T-cell (primary cell): ENCODE measurements at regions not wholly inside any gene's neighbourhood (a gene's known extent, or its start where the extent isn't known, plus 50 kb on each side); places are given as distances from the start of the nearest gene placed in this dataset.

Source experiments
- ATAC-seq, 4 experiments: fragments of 200-7000 bp in 3 of 4; fragments of 150-1000 bp in 1 of 4; cut with Tn5 transposase; replicated peaks in 1 of 4; 1 replicate in 3 of 4; 2 replicates in 1 of 4; pipeline ENCODE4 v1.10.0; 2021; ENCODE audit warnings: moderate library complexity in 3 of 4, mild to moderate bottlenecking in 2 of 4, moderate number of reproducible peaks in 1 of 4
- CTCF ChIA-PET, 2 donors: fragments of 300-600 bp; sonication (Branson Sonifier 250); formaldehyde crosslinking; loops; one replicate each; lab custom pipeline; 2022; ENCODE audit warnings: antibody characterized with exemption in 2 of 2; lab: Charles Lee
- POLR2A ChIA-PET, 2 donors: fragments of 300-600 bp; sonication (Branson Sonifier 250); formaldehyde crosslinking; loops; one replicate each; lab custom pipeline; 2022; ENCODE audit warnings: antibody characterized with exemption in 2 of 2; lab: Charles Lee
- DNase-seq, 35 experiments: peaks; one replicate each; pipeline versions ENCODE4 v3.0.0 to v3.0.0-alpha.2; 2013 to 2023
- H3K27ac ChIP-seq: one replicate; pipeline ENCODE4 v1.5.1; 2013; ENCODE audit warnings: low read length
- H3K27me3 ChIP-seq, 2 experiments: replicated peaks in 1 of 2; 1 replicate in 1 of 2; 2 replicates in 1 of 2; pipeline versions ENCODE4 v1.6.1 to v1.7.0; 2013; ENCODE audit warnings: low read length in 1 of 2, mixed read lengths in 1 of 2; ENCODE audit not compliant: control insufficient read depth in 2 of 2, insufficient read depth in 2 of 2; ENCODE audit errors: extremely low read depth in 1 of 2
- H3K36me3 ChIP-seq, 2 donors: 1 replicate in 1 of 2; 2 replicates in 1 of 2; pipeline versions ENCODE4 v1.6.1 to v1.7.0; 2013; ENCODE audit warnings: low read length in 1 of 2; ENCODE audit not compliant: control insufficient read depth in 2 of 2, insufficient read depth in 1 of 2; ENCODE audit errors: extremely low read depth in 1 of 2
- H3K4me1 ChIP-seq, 2 experiments: 1 replicate in 1 of 2; 2 replicates in 1 of 2; pipeline versions ENCODE4 v1.6.1 to v1.7.0; 2013; ENCODE audit warnings: low read length in 2 of 2, mixed read lengths in 1 of 2; ENCODE audit not compliant: insufficient read depth in 2 of 2, control insufficient read depth in 1 of 2; ENCODE audit errors: extremely low read depth in 1 of 2
- H3K4me3 ChIP-seq, 2 donors: 1 replicate in 1 of 2; 2 replicates in 1 of 2; pipeline versions ENCODE4 v1.5.1 to v1.7.0; 2013; ENCODE audit warnings: mild to moderate bottlenecking in 2 of 2, low read length in 1 of 2, moderate library complexity in 1 of 2; ENCODE audit not compliant: control insufficient read depth in 1 of 2; ENCODE audit errors: extremely low read depth in 1 of 2
- H3K9me3 ChIP-seq: 2 replicates; pipeline ENCODE4 v1.7.0; 2013
- H3K27ac Mint-ChIP-seq, 2 donors: one replicate each; pipeline ENCODE4 v1.8.0; 2020 to 2021; ENCODE audit warnings: mild to moderate bottlenecking in 2 of 2, mixed read lengths in 2 of 2
- H3K27me3 Mint-ChIP-seq, 2 donors: one replicate each; pipeline ENCODE4 v1.8.0; 2021 to 2022; ENCODE audit warnings: mixed read lengths in 2 of 2
- H3K36me3 Mint-ChIP-seq: one replicate; pipeline ENCODE4 v1.8.0; 2021; ENCODE audit warnings: mixed read lengths
- H3K4me1 Mint-ChIP-seq, 3 donors: one replicate each; pipeline ENCODE4 v1.8.0; 2020 to 2022; ENCODE audit warnings: mixed read lengths in 3 of 3, mild to moderate bottlenecking in 1 of 3
- H3K4me3 Mint-ChIP-seq, 3 donors: one replicate each; pipeline ENCODE4 v1.8.0; 2020 to 2022; ENCODE audit warnings: mild to moderate bottlenecking in 3 of 3, mixed read lengths in 3 of 3, moderate library complexity in 3 of 3
- H3K9me3 Mint-ChIP-seq, 3 donors: one replicate each; pipeline ENCODE4 v1.8.0; 2020 to 2022; ENCODE audit warnings: mixed read lengths in 3 of 3
- WGBS: methylation state at CpG from one replicate; pipeline ENCODE4 v1.1.5; 2013; ENCODE audit warnings: missing lambda C conversion rate; ENCODE audit not compliant: insufficient coverage; 5-methylcytosine and 5-hydroxymethylcytosine counted together

- H3K4me3 ChIP-seq, result no peak overlapping the region
- H3K9me3 ChIP-seq, result no peaks in the 10 kb centered on the region
- DNase-seq, result no peak
- H3K4me3 Mint-ChIP-seq, result no peak overlapping the region
- peaks cover 0 to 14% (median 8%) of the 10 kb centered on the region in 3 donors for H3K9me3 Mint-ChIP-seq
- H3K27me3 ChIP-seq, result no peaks in the 10 kb centered on the region
- H3K36me3 ChIP-seq, result no peaks in the 10 kb centered on the region
- POLR2A ChIA-PET, result interaction anchor here in 1 of 2 donors (0.7 kb wide), 1 partner anchor 257 kb away, joined by 6 read pairs; no protein-coding TSS in a partner anchor
- 44% methylated on average over 2 of the region's 6 CpGs for WGBS
- H3K36me3 Mint-ChIP-seq, result peaks cover 17% of the 10 kb centered on the region
- no peaks in the 10 kb centered on the region for H3K4me1 Mint-ChIP-seq
- no peaks in the 10 kb centered on the region for H3K27me3 Mint-ChIP-seq
- no peak for ATAC-seq
- H3K4me1 ChIP-seq, result no peaks in the 10 kb centered on the region
- no peak overlapping the region for H3K27ac ChIP-seq
- H3K27ac Mint-ChIP-seq, result no peak overlapping the region
- CTCF ChIA-PET, result no interaction called here
These were observed 422.3 kb downstream of the ZEB2 start for GRCh38 chr2:144097440-144098225.

DNA sequence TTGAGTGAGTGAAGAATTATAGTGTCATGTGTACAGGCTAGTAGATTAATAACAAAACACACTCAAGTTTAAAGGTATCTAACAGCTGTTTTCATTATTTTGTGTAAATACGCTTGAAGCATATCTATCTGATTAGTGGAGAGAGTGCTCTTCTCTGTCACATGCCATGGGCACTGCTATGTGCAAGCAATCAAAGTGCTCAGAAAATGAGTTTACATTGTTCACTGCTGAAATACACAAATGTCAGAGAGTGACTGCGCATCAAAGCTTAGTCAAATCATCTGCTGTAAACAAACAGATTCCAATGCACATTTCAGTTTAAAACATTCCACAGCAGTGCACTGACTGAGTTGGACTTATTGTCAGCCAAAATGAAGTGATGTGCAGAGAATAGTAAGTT lies 423.4 kb downstream of the ZEB2 start:
- H3K27me3 Mint-ChIP-seq, result no peaks in the 10 kb centered on the region
- POLR2A ChIA-PET, result no interaction called here
- H3K36me3 Mint-ChIP-seq, result peaks cover 21% of the 10 kb centered on the region

DNA sequence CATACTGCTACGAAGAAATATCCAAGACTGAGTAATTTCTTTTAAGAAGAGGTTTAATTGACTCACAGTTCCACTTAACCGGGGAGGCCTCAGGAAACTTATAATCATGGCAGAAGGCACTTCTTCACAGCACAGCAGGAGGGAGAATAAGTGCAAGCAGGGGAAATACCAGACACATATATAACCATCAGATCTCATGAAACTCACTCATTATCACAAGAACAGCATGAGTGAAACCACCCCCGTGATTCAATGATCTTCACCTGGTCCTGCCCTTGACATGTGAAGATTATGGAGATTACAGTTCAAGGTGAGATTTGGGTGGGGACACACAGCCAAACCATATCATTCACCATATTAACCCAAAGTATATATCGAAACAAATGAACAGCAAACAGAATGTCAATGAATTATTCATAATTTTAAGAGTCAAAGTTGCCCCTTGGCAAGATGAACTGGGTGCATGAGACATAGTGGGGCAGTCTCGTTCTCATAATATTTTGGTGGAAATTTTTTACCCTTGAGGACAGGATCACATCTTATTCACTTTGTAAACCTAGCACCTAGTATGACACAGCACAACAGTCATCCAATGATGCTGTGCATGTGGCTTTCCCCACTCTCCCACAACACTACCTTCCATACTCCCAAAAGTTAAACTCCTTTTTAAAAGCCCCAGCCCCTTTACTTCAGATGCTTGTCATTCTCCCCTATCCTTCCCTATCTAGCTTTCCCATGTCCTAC lies 425.3 kb downstream of the ZEB2 start:
- Mint-ChIP-seq H3K4me3 (no peak overlapping the region), H3K27ac (no peak overlapping the region), H3K27me3 (no peaks in the 10 kb centered on the region), H3K36me3 (peaks cover 24% of the 10 kb centered on the region), H3K4me1 (no peaks in the 10 kb centered on the region), H3K9me3 (peaks cover 0 to 32% (median 15%) of the 10 kb centered on the region in 3 donors)
- ATAC-seq, result no peak
- ChIA-PET CTCF (no interaction called here), POLR2A (interaction anchor here in 1 of 2 donors (0.6 kb wide), 1 partner anchor 85 kb away, joined by 6 read pairs; no protein-coding TSS in a partner anchor)
- no CpG with 5 or more reads among the region's 5 CpGs for WGBS
- Histone ChIP-seq H3K9me3 (no peaks in the 10 kb centered on the region), H3K27ac (no peak overlapping the region), H3K36me3 (no peaks in the 10 kb centered on the region), H3K4me3 (no peak overlapping the region), H3K4me1 (no peaks in the 10 kb centered on the region), H3K27me3 (no peaks in the 10 kb centered on the region)
- DNase-seq, result no peak

More for the DNA sequence above, 423.4 kb downstream of the ZEB2 start:
- no peaks in the 10 kb centered on the region for H3K4me1 Mint-ChIP-seq
- H3K4me1 ChIP-seq, result no peaks in the 10 kb centered on the region
- 100% methylated on average over 1 of the region's 2 CpGs for WGBS
- H3K36me3 ChIP-seq, result no peaks in the 10 kb centered on the region
- no peak overlapping the region for H3K4me3 ChIP-seq
- DNase-seq (no peak), ATAC-seq (no peak)
- no peaks in the 10 kb centered on the region for H3K9me3 ChIP-seq
- CTCF ChIA-PET, result interaction anchor here in 1 of 2 donors (0.6 kb wide), 1 partner anchor 33 kb away, joined by 3 read pairs; no protein-coding TSS in a partner anchor
- H3K27ac ChIP-seq, result no peak overlapping the region
- no peak overlapping the region for H3K27ac Mint-ChIP-seq
- peaks cover 0 to 23% (median 11%) of the 10 kb centered on the region in 3 donors for H3K9me3 Mint-ChIP-seq
- H3K4me3 Mint-ChIP-seq, result no peak overlapping the region
- no peaks in the 10 kb centered on the region for H3K27me3 ChIP-seq

GRCh38 chr2:144091622-144092021 lies 428.3 kb downstream of the ZEB2 start:
- Mint-ChIP-seq H3K27ac (no peak overlapping the region), H3K4me1 (no peaks in the 10 kb centered on the region), H3K4me3 (no peak overlapping the region), H3K9me3 (peaks cover 0 to 36% (median 20%) of the 10 kb centered on the region in 3 donors), H3K27me3 (no peaks in the 10 kb centered on the region), H3K36me3 (peaks cover 30% of the 10 kb centered on the region)
- Histone ChIP-seq H3K4me3 (no peak overlapping the region), H3K36me3 (no peaks in the 10 kb centered on the region), H3K27ac (no peak overlapping the region), H3K9me3 (no peaks in the 10 kb centered on the region), H3K4me1 (no peaks in the 10 kb centered on the region), H3K27me3 (no peaks in the 10 kb centered on the region)
- ChIA-PET POLR2A (no interaction called here), CTCF (no interaction called here)
- DNase-seq (no peak), ATAC-seq (no peak)
- no CpG with 5 or more reads among the region's 3 CpGs for WGBS

GRCh38 chr2:144088863-144089262 lies 431.1 kb downstream of the ZEB2 start:
- Mint-ChIP-seq H3K27ac (no peak overlapping the region), H3K4me1 (no peaks in the 10 kb centered on the region), H3K27me3 (no peaks in the 10 kb centered on the region), H3K9me3 (peaks cover 0 to 23% (median 13%) of the 10 kb centered on the region in 3 donors), H3K36me3 (peaks cover 19% of the 10 kb centered on the region), H3K4me3 (no peak overlapping the region)
- ChIA-PET CTCF (no interaction called here), POLR2A (no interaction called here)
- no peaks in the 10 kb centered on the region for H3K4me1 ChIP-seq
- H3K27ac ChIP-seq, result no peak overlapping the region
- no peaks in the 10 kb centered on the region for H3K36me3 ChIP-seq
- no peak for ATAC-seq
- no peak for DNase-seq
- no peaks in the 10 kb centered on the region for H3K9me3 ChIP-seq
- no peak overlapping the region for H3K4me3 ChIP-seq
- H3K27me3 ChIP-seq, result no peaks in the 10 kb centered on the region

DNA sequence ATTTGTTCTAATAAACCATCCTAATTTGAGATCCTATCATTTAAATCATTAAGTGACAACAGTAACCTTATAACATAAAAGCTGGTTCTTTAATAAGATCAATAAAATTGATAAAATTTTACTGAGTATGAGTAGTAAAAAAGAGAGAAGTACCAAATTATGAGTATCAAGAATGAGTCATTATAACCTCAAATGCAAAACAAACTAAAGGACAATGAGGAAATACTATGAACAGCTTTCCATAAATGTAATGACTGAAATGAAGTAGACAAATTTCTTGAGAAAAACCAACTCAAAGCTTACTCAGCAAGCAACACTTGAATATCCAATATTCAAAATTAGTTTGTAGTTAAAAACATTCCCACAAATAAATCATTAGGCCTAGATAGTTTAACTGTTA lies 433.0 kb downstream of the ZEB2 start:
- ChIA-PET CTCF (no interaction called here), POLR2A (interaction anchor here in 1 of 2 donors (0.6 kb wide), 1 partner anchor 69 kb away, joined by 3 read pairs; no protein-coding TSS in a partner anchor)
- H3K27me3 Mint-ChIP-seq, result no peaks in the 10 kb centered on the region
- ATAC-seq, result no peak
- Histone ChIP-seq H3K27ac (no peak overlapping the region), H3K27me3 (no peaks in the 10 kb centered on the region), H3K36me3 (no peaks in the 10 kb centered on the region), H3K4me1 (no peaks in the 10 kb centered on the region), H3K4me3 (no peak overlapping the region), H3K9me3 (no peaks in the 10 kb centered on the region)
- H3K36me3 Mint-ChIP-seq, result peaks cover 28% of the 10 kb centered on the region
- H3K9me3 Mint-ChIP-seq, result peaks cover 0 to 18% (median 12%) of the 10 kb centered on the region in 3 donors
- H3K27ac Mint-ChIP-seq, result no peak overlapping the region
- no peak for DNase-seq
- no peaks in the 10 kb centered on the region for H3K4me1 Mint-ChIP-seq
- H3K4me3 Mint-ChIP-seq, result no peak overlapping the region
